ENCODE measurements at regions not wholly inside any gene's neighbourhood (a gene's known extent, or its start where the extent isn't known, plus 50 kb on each side); places are given as distances from the start of the nearest gene placed in this dataset.

DNA sequence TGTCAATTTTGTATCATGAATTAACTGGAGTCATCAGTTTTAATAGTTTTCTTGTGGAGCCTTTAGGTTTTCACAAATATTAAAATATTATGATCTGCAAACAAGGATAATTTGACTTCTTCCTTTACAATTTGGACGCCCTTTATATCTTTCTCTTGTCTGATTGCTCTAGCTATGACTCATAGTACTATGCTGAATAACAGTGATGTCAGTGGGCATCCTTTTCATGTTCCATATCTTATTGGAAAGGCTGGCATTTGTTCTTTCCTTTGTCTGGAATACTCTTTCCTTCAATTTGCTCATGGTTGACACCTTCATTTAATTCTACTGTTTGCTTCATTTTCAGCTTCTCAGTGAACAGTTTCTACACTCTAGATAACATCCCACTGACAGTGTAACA lies 1129.3 kb downstream of the SLITRK5 start:
- H3K36me3 Mint-ChIP-seq: no peaks in the 10 kb centered on the region
- TF ChIP-seq, protein P1, sequence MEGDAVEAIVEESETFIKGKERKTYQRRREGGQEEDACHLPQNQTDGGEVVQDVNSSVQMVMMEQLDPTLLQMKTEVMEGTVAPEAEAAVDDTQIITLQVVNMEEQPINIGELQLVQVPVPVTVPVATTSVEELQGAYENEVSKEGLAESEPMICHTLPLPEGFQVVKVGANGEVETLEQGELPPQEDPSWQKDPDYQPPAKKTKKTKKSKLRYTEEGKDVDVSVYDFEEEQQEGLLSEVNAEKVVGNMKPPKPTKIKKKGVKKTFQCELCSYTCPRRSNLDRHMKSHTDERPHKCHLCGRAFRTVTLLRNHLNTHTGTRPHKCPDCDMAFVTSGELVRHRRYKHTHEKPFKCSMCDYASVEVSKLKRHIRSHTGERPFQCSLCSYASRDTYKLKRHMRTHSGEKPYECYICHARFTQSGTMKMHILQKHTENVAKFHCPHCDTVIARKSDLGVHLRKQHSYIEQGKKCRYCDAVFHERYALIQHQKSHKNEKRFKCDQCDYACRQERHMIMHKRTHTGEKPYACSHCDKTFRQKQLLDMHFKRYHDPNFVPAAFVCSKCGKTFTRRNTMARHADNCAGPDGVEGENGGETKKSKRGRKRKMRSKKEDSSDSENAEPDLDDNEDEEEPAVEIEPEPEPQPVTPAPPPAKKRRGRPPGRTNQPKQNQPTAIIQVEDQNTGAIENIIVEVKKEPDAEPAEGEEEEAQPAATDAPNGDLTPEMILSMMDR (conservative IDR thresholded peaks at IDR 0.05): no peak

DNA sequence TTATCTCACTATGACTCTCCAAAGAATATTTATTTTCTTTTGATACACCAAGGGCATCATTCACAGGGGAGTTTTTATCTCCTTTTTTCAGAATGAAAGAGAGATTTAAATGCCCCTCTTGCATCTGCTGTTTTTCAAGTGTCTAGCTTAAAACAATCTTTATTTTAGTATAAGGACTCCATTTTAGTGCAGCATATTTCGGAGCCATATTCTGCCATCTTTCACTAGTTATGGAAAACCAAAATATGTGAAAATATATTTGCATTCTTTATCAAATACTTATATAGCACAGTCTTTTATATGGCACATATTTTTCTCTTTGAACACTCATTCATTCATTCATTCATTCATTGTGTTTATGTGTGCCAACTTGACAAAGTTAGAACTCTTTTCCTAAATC lies 1130.2 kb downstream of the SLITRK5 start:
- TF ChIP-seq, protein P1 (conservative IDR thresholded peaks at IDR 0.05): no peak
- no peak for DNase-seq (ENCODE audit: extremely low spot score, unreplicated experiment)
- Mint-ChIP-seq H3K27ac (no peak overlapping the region), H3K27me3 (no peaks in the 10 kb centered on the region), H3K4me3 (no peak overlapping the region), H3K9me3 (no peaks in the 10 kb centered on the region), H3K4me1 (ENCODE audit: unreplicated experiment) (no peaks in the 10 kb centered on the region), H3K36me3 (no peaks in the 10 kb centered on the region)

More for the DNA sequence above, 1129.3 kb downstream of the SLITRK5 start:
- no peak for DNase-seq (ENCODE audit: extremely low spot score, unreplicated experiment)
- H3K4me3 Mint-ChIP-seq: no peak overlapping the region
- no peaks in the 10 kb centered on the region for H3K9me3 Mint-ChIP-seq
- H3K4me1 Mint-ChIP-seq (ENCODE audit: unreplicated experiment): no peaks in the 10 kb centered on the region
- no peak overlapping the region for H3K27ac Mint-ChIP-seq
- H3K27me3 Mint-ChIP-seq: no peaks in the 10 kb centered on the region

DNA sequence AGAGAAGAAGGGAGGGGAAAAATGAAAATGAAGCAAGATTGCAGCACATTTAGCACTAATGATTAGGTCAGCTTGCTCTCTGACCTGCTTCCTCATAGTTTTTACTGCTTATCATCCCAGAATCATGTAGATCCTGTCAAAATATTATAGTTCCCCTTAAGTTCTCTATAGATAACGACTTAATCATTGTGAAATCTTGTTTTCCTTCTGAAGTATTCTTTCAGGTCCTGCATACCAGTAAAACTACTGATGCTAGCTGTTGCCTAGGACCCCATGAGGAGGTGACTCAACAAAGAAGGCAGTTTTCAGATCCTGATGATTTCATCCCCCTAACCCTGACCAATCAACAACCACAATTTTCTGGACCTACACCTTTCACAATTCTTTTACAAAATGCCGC lies 1131.7 kb downstream of the SLITRK5 start:
- DNase-seq (ENCODE audit: extremely low spot score, unreplicated experiment): no peak
- Mint-ChIP-seq H3K9me3 (no peaks in the 10 kb centered on the region), H3K36me3 (no peaks in the 10 kb centered on the region), H3K27ac (no peak overlapping the region), H3K27me3 (no peaks in the 10 kb centered on the region), H3K4me3 (no peak overlapping the region), H3K4me1 (ENCODE audit: unreplicated experiment) (no peaks in the 10 kb centered on the region)
- TF ChIP-seq, protein P1 (conservative IDR thresholded peaks at IDR 0.05): no peak

DNA sequence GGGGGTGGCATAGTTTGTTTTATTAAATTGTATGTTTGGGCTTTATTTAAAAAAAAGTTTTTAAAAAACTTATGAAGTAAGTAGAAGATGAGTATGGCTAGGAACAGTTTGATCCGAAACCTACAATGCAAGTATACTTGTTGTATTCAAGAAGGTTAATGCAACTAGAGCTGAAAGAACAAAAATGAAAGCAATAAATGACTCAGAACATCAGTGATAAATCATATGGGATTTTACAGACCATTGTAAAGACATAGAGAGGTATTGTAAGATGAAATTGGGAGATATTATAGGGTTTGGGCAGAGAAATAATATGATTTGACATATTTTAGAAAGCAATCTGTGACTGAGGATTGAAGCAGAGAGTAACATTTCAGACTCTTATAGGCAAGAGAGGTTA lies 1135.3 kb downstream of the SLITRK5 start:
- Mint-ChIP-seq H3K4me3 (no peak overlapping the region), H3K27me3 (no peaks in the 10 kb centered on the region)

DNA sequence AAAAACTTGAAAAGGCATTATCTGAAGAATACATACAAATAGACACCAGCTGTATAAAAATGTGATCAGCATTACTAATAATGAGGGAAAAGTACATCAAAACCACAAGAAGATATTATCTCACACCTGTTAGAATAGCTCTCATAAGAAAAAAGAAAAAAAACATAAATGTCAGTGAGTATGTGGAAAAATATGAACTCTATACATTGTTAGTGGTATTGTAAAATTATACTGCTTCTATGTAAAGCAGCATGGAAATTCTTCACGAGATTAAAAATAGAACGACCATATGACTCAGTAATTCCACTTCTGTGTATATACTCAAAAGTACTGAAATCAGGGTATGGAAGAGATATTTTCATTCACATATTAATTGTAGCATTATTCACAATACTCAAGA lies 1146.4 kb downstream of the SLITRK5 start:
- no peaks in the 10 kb centered on the region for H3K27me3 Mint-ChIP-seq
- no peaks in the 10 kb centered on the region for H3K4me1 Mint-ChIP-seq (ENCODE audit: unreplicated experiment)
- TF ChIP-seq, protein P1 (conservative IDR thresholded peaks at IDR 0.05): no peak
- no peak for DNase-seq (ENCODE audit: extremely low spot score, unreplicated experiment)
- H3K4me3 Mint-ChIP-seq: no peak overlapping the region
- H3K27ac Mint-ChIP-seq: no peak overlapping the region
- H3K36me3 Mint-ChIP-seq: no peaks in the 10 kb centered on the region
- H3K9me3 Mint-ChIP-seq: peaks cover 4% of the 10 kb centered on the region

More for the DNA sequence above, 1135.3 kb downstream of the SLITRK5 start:
- Mint-ChIP-seq H3K36me3 (no peaks in the 10 kb centered on the region), H3K27ac (no peak overlapping the region), H3K9me3 (peaks cover 6% of the 10 kb centered on the region), H3K4me1 (ENCODE audit: unreplicated experiment) (no peaks in the 10 kb centered on the region)
- TF ChIP-seq, protein P1 (conservative IDR thresholded peaks at IDR 0.05): no peak
- no peak for DNase-seq (ENCODE audit: extremely low spot score, unreplicated experiment)

DNA sequence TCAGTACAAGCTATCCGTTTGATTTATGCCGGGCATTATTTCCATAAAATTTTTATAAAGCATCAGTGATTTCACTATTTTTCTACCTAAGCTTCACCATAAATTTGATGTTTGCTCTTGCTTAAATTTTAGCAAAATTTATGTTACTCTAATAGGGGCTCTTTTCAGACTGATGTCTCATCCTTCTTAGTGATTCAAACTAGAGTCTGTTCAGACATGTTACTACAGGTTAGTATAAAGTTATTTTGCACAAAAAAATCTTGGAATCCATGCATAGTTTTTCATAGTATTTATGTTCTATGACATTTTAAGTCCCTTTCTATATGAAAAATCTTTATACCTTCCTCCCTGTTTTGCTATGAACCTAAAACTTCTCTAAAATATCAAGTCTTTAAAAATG lies 1151.9 kb downstream of the SLITRK5 start:
- no peaks in the 10 kb centered on the region for H3K36me3 Mint-ChIP-seq
- H3K9me3 Mint-ChIP-seq: no peaks in the 10 kb centered on the region
- no peak for DNase-seq (ENCODE audit: extremely low spot score, unreplicated experiment)
- H3K27ac Mint-ChIP-seq: no peak overlapping the region
- no peaks in the 10 kb centered on the region for H3K27me3 Mint-ChIP-seq
- no peak overlapping the region for H3K4me3 Mint-ChIP-seq
- TF ChIP-seq, protein P1 (conservative IDR thresholded peaks at IDR 0.05): no peak
- no peaks in the 10 kb centered on the region for H3K4me1 Mint-ChIP-seq (ENCODE audit: unreplicated experiment)

All from type B pancreatic cell (in vitro differentiated cells).